ENCODE measurements at regions not wholly inside any gene's neighbourhood (a gene's known extent, or its start where the extent isn't known, plus 50 kb on each side); places are given as distances from the start of the nearest gene placed in this dataset.

DNA sequence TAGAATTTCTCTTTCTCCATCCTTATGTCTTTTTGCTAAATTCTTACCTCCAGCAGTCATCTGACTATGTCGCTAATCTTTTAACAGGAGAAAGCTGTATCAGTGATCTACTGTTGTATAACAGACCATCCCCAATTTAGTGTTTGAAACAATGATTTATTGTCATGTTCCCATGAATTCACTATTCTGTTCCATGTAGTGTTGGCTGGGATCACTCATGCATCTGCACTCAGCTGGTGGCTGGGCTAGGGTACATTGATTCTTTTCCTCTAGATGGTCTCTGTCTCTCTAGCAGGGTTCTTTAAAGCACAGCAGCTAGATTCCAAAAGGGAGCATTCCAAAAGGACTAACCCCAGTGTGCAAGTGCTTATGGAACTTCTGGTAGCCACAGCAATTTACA is 184.2 kb upstream of the FANCL start:
- Mint-ChIP-seq H3K27me3 (ENCODE audit: insufficient read depth) (no peaks in the 10 kb centered on the region), H3K36me3 (ENCODE audit: low read depth) (peaks cover 3% of the 10 kb centered on the region), H3K27ac (no peak overlapping the region), H3K9me3 (no peaks in the 10 kb centered on the region), H3K4me1 (peaks cover 17% of the 10 kb centered on the region), H3K4me3 (no peak overlapping the region)
- H3K9ac ChIP-seq (ENCODE audit: extremely low read depth, low read length, poor library complexity, severe bottlenecking) = no peak overlapping the region
- 90% methylated on average over 1 of the region's 1 CpG; no CpG with 5 or more reads in 1 of the 2 experiments for WGBS, 2 experiments (ENCODE audit: insufficient coverage in 1 of 2, insufficient read length in 1 of 2)
- H3K36me3 ChIP-seq (ENCODE audit: control insufficient read depth, insufficient read depth, low read length) = no peaks in the 10 kb centered on the region
- H3K4me3 ChIP-seq (ENCODE audit: low read length) = no peak overlapping the region
- no peaks in the 10 kb centered on the region for H3K27me3 ChIP-seq (ENCODE audit: control insufficient read depth, insufficient read depth, low read length, poor library complexity, severe bottlenecking)
- DNase-seq = no peak
- TF ChIP-seq, protein P1, sequence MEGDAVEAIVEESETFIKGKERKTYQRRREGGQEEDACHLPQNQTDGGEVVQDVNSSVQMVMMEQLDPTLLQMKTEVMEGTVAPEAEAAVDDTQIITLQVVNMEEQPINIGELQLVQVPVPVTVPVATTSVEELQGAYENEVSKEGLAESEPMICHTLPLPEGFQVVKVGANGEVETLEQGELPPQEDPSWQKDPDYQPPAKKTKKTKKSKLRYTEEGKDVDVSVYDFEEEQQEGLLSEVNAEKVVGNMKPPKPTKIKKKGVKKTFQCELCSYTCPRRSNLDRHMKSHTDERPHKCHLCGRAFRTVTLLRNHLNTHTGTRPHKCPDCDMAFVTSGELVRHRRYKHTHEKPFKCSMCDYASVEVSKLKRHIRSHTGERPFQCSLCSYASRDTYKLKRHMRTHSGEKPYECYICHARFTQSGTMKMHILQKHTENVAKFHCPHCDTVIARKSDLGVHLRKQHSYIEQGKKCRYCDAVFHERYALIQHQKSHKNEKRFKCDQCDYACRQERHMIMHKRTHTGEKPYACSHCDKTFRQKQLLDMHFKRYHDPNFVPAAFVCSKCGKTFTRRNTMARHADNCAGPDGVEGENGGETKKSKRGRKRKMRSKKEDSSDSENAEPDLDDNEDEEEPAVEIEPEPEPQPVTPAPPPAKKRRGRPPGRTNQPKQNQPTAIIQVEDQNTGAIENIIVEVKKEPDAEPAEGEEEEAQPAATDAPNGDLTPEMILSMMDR (conservative IDR thresholded peaks at IDR 0.05) = no peak
- peaks cover 6% of the 10 kb centered on the region for H3K4me1 ChIP-seq (ENCODE audit: control insufficient read depth, insufficient read depth, low read length)
- H3K9me3 ChIP-seq (ENCODE audit: control insufficient read depth, low read length) = no peaks in the 10 kb centered on the region
- no peak overlapping the region for H3K27ac ChIP-seq (ENCODE audit: low read depth, low read length)

- H3K27ac ChIP-seq (ENCODE audit: low read depth, low read length) = no peak overlapping the region
- no peaks in the 10 kb centered on the region for H3K27me3 ChIP-seq (ENCODE audit: control insufficient read depth, insufficient read depth, low read length, poor library complexity, severe bottlenecking)
- TF ChIP-seq, protein P1 (conservative IDR thresholded peaks at IDR 0.05) = no peak
- no peaks in the 10 kb centered on the region for H3K4me1 Mint-ChIP-seq
- DNase-seq = no peak
- H3K27ac Mint-ChIP-seq = no peak overlapping the region
- H3K36me3 ChIP-seq (ENCODE audit: control insufficient read depth, insufficient read depth, low read length) = no peaks in the 10 kb centered on the region
- no peaks in the 10 kb centered on the region for H3K9me3 ChIP-seq (ENCODE audit: control insufficient read depth, low read length)
- H3K4me3 ChIP-seq (ENCODE audit: low read length) = no peak overlapping the region
- 96 to 100% methylated on average over 2 of the region's 2 CpGs for WGBS, 2 experiments (ENCODE audit: insufficient coverage in 1 of 2, insufficient read length in 1 of 2)
- no peak overlapping the region for H3K4me3 Mint-ChIP-seq
- no peaks in the 10 kb centered on the region for H3K27me3 Mint-ChIP-seq (ENCODE audit: insufficient read depth)
- no peaks in the 10 kb centered on the region for H3K36me3 Mint-ChIP-seq (ENCODE audit: low read depth)
- H3K9me3 Mint-ChIP-seq = no peaks in the 10 kb centered on the region
- H3K9ac ChIP-seq (ENCODE audit: extremely low read depth, low read length, poor library complexity, severe bottlenecking) = no peak overlapping the region
- H3K4me1 ChIP-seq (ENCODE audit: control insufficient read depth, insufficient read depth, low read length) = no peaks in the 10 kb centered on the region
Measured at GRCh38 chr2:58419983-58420382, 178.9 kb upstream of the FANCL start.

DNA sequence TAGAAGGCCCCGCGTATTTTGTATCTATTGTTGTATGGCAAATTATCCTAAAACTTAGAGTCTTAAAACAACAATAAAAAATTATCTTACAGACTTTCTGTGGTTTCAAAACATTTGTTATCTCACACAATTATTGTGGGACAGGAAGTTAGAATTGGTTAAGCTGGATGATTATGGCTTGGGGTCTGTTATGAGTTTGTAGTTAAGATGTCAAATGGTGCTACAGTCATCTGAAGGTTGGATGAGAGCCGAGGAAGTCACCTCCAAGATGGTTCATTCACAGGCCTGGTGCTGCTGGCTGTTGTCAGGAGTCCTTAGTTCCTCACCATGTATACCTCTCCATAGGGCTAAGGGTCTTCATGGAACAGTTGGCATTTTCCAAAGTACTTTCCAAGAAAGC is 175.6 kb upstream of the FANCL start:
- Histone ChIP-seq H3K4me1 (ENCODE audit: control insufficient read depth, insufficient read depth, low read length) (no peaks in the 10 kb centered on the region), H3K4me3 (ENCODE audit: low read length) (no peak overlapping the region), H3K9ac (ENCODE audit: extremely low read depth, low read length, poor library complexity, severe bottlenecking) (no peak overlapping the region), H3K27ac (ENCODE audit: low read depth, low read length) (no peak overlapping the region), H3K27me3 (ENCODE audit: control insufficient read depth, insufficient read depth, low read length, poor library complexity, severe bottlenecking) (no peaks in the 10 kb centered on the region), H3K36me3 (ENCODE audit: control insufficient read depth, insufficient read depth, low read length) (no peaks in the 10 kb centered on the region), H3K9me3 (ENCODE audit: control insufficient read depth, low read length) (no peaks in the 10 kb centered on the region)
- no peaks in the 10 kb centered on the region for H3K4me1 Mint-ChIP-seq
- no peaks in the 10 kb centered on the region for H3K36me3 Mint-ChIP-seq (ENCODE audit: low read depth)
- H3K4me3 Mint-ChIP-seq = no peak overlapping the region
- no peak for DNase-seq
- TF ChIP-seq, protein P1 (conservative IDR thresholded peaks at IDR 0.05) = no peak
- no peak overlapping the region for H3K27ac Mint-ChIP-seq
- H3K27me3 Mint-ChIP-seq (ENCODE audit: insufficient read depth) = peaks cover 3% of the 10 kb centered on the region
- H3K9me3 Mint-ChIP-seq = no peaks in the 10 kb centered on the region
- 85% methylated on average over 1 of the region's 3 CpGs; no CpG with 5 or more reads in 1 of the 2 experiments for WGBS, 2 experiments (ENCODE audit: insufficient coverage in 1 of 2, insufficient read length in 1 of 2)

Data from endodermal cell (in vitro differentiated cells).